ENCODE measurements at regions not wholly inside any gene's neighbourhood (a gene's known extent, or its start where the extent isn't known, plus 50 kb on each side); places are given as distances from the start of the nearest gene placed in this dataset. TPM values are rescaled to one million over a fixed set of nuclear protein-coding genes. Genes with fewer than 3 reads are reported as not detected.
A peak's percentile ranks its signal among the peaks of the same experiment; 100 is the strongest.

GRCh38 chr12:9271875-9272274, 63.7 kb upstream of the PZP start:
- no peaks in the 10 kb centered on the region for H4K20me1 ChIP-seq (ENCODE audit: insufficient read depth, low read length)
- no peaks in the 10 kb centered on the region for H3K79me2 ChIP-seq (ENCODE audit: insufficient read depth, low read length)
- no peak overlapping the region for H3K4me3 ChIP-seq (ENCODE audit: insufficient read depth, low read length)
- no peak overlapping the region for H3K27ac ChIP-seq (ENCODE audit: low read depth, low read length)
- peaks cover 13% of the 10 kb centered on the region for H3K27me3 ChIP-seq (ENCODE audit: insufficient read depth, low read length)
- no peak overlapping the region for H2AFZ ChIP-seq (ENCODE audit: low read length)
- peaks cover 3% of the 10 kb centered on the region for H3K4me1 ChIP-seq (ENCODE audit: insufficient read depth, low read length)
- H3K9me3 ChIP-seq (ENCODE audit: low read depth, low read length): no peaks in the 10 kb centered on the region
- no peak overlapping the region for H3K4me2 ChIP-seq (ENCODE audit: insufficient read depth, low read length)
- TF ChIP-seq CTCF (IDR thresholded peaks at IDR 0.05; ENCODE audit: extremely low read depth, low read depth, low read length): no peak
- no peaks in the 10 kb centered on the region for H3K36me3 ChIP-seq (ENCODE audit: insufficient read depth, low read length)
- no peak for DNase-seq (ENCODE audit: insufficient read length, low spot score, missing footprints)

- H3K9me3 ChIP-seq (ENCODE audit: low read depth, low read length): no peaks in the 10 kb centered on the region
- DNase-seq (ENCODE audit: insufficient read length, low spot score, missing footprints): peak; percentile 30
- H3K4me3 ChIP-seq (ENCODE audit: insufficient read depth, low read length): no peak overlapping the region
- no peak for TF ChIP-seq CTCF (IDR thresholded peaks at IDR 0.05; ENCODE audit: extremely low read depth, low read depth, low read length)
- H3K27me3 ChIP-seq (ENCODE audit: insufficient read depth, low read length): no peaks in the 10 kb centered on the region
- no peaks in the 10 kb centered on the region for H4K20me1 ChIP-seq (ENCODE audit: insufficient read depth, low read length)
- no peak overlapping the region for H2AFZ ChIP-seq (ENCODE audit: low read length)
- no peak overlapping the region for H3K27ac ChIP-seq (ENCODE audit: low read depth, low read length)
- H3K79me2 ChIP-seq (ENCODE audit: insufficient read depth, low read length): no peaks in the 10 kb centered on the region
- H3K4me2 ChIP-seq (ENCODE audit: insufficient read depth, low read length): no peak overlapping the region
- H3K4me1 ChIP-seq (ENCODE audit: insufficient read depth, low read length): no peaks in the 10 kb centered on the region
- H3K36me3 ChIP-seq (ENCODE audit: insufficient read depth, low read length): no peaks in the 10 kb centered on the region
Observed at GRCh38 chr12:9264546-9264945, 56.4 kb upstream of the PZP start.

- no peak overlapping the region for H2AFZ ChIP-seq (ENCODE audit: low read length)
- H3K9me3 ChIP-seq (ENCODE audit: low read depth, low read length): no peaks in the 10 kb centered on the region
- no peak overlapping the region for H3K4me3 ChIP-seq (ENCODE audit: insufficient read depth, low read length)
- H4K20me1 ChIP-seq (ENCODE audit: insufficient read depth, low read length): no peaks in the 10 kb centered on the region
- no peak for TF ChIP-seq CTCF (IDR thresholded peaks at IDR 0.05; ENCODE audit: extremely low read depth, low read depth, low read length)
- H3K4me2 ChIP-seq (ENCODE audit: insufficient read depth, low read length): no peak overlapping the region
- H3K4me1 ChIP-seq (ENCODE audit: insufficient read depth, low read length): no peaks in the 10 kb centered on the region
- DNase-seq (ENCODE audit: insufficient read length, low spot score, missing footprints): no peak
- no peak overlapping the region for H3K27ac ChIP-seq (ENCODE audit: low read depth, low read length)
- no peaks in the 10 kb centered on the region for H3K27me3 ChIP-seq (ENCODE audit: insufficient read depth, low read length)
- H3K79me2 ChIP-seq (ENCODE audit: insufficient read depth, low read length): no peaks in the 10 kb centered on the region
- no peaks in the 10 kb centered on the region for H3K36me3 ChIP-seq (ENCODE audit: insufficient read depth, low read length)
Observed at GRCh38 chr12:9260931-9261330, 52.7 kb upstream of the PZP start.

GRCh38 chr12:9258676-9259075, 50.5 kb upstream of the PZP start:
- H3K27me3 ChIP-seq (ENCODE audit: insufficient read depth, low read length): no peaks in the 10 kb centered on the region
- no peak overlapping the region for H2AFZ ChIP-seq (ENCODE audit: low read length)
- no peak overlapping the region for H3K4me2 ChIP-seq (ENCODE audit: insufficient read depth, low read length)
- DNase-seq (ENCODE audit: insufficient read length, low spot score, missing footprints): no peak
- no peaks in the 10 kb centered on the region for H3K4me1 ChIP-seq (ENCODE audit: insufficient read depth, low read length)
- TF ChIP-seq CTCF (IDR thresholded peaks at IDR 0.05; ENCODE audit: extremely low read depth, low read depth, low read length): no peak
- H3K36me3 ChIP-seq (ENCODE audit: insufficient read depth, low read length): no peaks in the 10 kb centered on the region
- no peak overlapping the region for H3K27ac ChIP-seq (ENCODE audit: low read depth, low read length)
- H4K20me1 ChIP-seq (ENCODE audit: insufficient read depth, low read length): no peaks in the 10 kb centered on the region
- no peaks in the 10 kb centered on the region for H3K9me3 ChIP-seq (ENCODE audit: low read depth, low read length)
- H3K4me3 ChIP-seq (ENCODE audit: insufficient read depth, low read length): no peak overlapping the region
- no peaks in the 10 kb centered on the region for H3K79me2 ChIP-seq (ENCODE audit: insufficient read depth, low read length)

Small RNAs in the stretch of these regions (small RNA-seq; reads per million reads assigned to genes)
- not detected for gene RF00072

All from osteoblast (primary cell).